ENCODE measurements at regions not wholly inside any gene's neighbourhood (a gene's known extent, or its start where the extent isn't known, plus 50 kb on each side); places are given as distances from the start of the nearest gene placed in this dataset.

GRCh38 chr12:14138495-14138894 is 157.1 kb upstream of the GRIN2B start:
- Histone ChIP-seq H3K4me1 (no peaks in the 10 kb centered on the region), H3K9me3 (peaks cover 0 to 1% (median 0%) of the 10 kb centered on the region in 8 donors), H3K27ac (no peak overlapping the region), H3K36me3 (no peaks in the 10 kb centered on the region), H3K27me3 (replicated peaks in 1 of 7) (no peaks in the 10 kb centered on the region), H3K4me3 (no peak overlapping the region)
- no peak for DNase-seq
- no peak for TF ChIP-seq POLR2A (IDR thresholded peaks at IDR 0.05)
- TF ChIP-seq, protein P1, sequence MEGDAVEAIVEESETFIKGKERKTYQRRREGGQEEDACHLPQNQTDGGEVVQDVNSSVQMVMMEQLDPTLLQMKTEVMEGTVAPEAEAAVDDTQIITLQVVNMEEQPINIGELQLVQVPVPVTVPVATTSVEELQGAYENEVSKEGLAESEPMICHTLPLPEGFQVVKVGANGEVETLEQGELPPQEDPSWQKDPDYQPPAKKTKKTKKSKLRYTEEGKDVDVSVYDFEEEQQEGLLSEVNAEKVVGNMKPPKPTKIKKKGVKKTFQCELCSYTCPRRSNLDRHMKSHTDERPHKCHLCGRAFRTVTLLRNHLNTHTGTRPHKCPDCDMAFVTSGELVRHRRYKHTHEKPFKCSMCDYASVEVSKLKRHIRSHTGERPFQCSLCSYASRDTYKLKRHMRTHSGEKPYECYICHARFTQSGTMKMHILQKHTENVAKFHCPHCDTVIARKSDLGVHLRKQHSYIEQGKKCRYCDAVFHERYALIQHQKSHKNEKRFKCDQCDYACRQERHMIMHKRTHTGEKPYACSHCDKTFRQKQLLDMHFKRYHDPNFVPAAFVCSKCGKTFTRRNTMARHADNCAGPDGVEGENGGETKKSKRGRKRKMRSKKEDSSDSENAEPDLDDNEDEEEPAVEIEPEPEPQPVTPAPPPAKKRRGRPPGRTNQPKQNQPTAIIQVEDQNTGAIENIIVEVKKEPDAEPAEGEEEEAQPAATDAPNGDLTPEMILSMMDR (IDR thresholded peaks at IDR 0.05 in 8 of 11, conservative IDR thresholded peaks at IDR 0.05 in 3 of 11) = peak in 4 of 11 experiments; percentile 15 to 34 (median 28)
- 60 to 68% (median 65%) methylated on average over 5 to 6 of the region's 6 CpGs for WGBS, 5 donors
- intact Hi-C loops (cut with DNase I; ENCODE audit: low total_unique reads) = no loop called here

- peaks cover 0 to 12% (median 0%) of the 10 kb centered on the region in 8 donors for H3K9me3 ChIP-seq
- H3K4me1 ChIP-seq = peaks cover 0 to 18% (median 3%) of the 10 kb centered on the region in 6 donors
- H3K27ac ChIP-seq = no peak overlapping the region
- no peak for DNase-seq
- intact Hi-C loops (cut with DNase I; ENCODE audit: low total_unique reads) = no loop called here
- H3K27me3 ChIP-seq (replicated peaks in 1 of 7) = no peaks in the 10 kb centered on the region
- no peaks in the 10 kb centered on the region for H3K36me3 ChIP-seq
- no peak overlapping the region for H3K4me3 ChIP-seq
- 50 to 66% (median 57%) methylated on average over 6 of the region's 6 CpGs for WGBS, 5 donors
- TF ChIP-seq POLR2A (IDR thresholded peaks at IDR 0.05) = no peak
- no peak for TF ChIP-seq POLR2AphosphoS5 (IDR thresholded peaks at IDR 0.05)
- TF ChIP-seq, protein P1 (IDR thresholded peaks at IDR 0.05 in 8 of 11, conservative IDR thresholded peaks at IDR 0.05 in 3 of 11) = no peak
Observed at GRCh38 chr12:14148489-14149270, 167.3 kb upstream of the GRIN2B start.

DNA sequence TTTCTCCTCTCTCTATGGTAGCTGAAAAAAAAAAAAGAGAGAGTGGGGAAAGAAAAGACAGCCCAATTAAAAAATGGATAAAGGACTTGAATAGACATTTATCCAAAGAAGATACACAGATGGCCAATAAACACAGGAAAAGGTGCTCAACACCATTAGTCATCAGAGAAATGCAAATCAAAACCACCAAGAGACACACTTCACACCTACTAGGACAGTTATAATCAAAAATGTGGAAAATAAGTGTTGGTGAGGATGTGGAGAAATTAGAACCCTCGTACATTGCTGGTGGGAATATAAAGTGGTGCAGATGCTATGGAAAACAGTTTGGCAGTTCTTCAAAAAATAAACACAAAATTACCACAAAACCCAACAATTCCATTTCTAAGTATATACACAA is 172.4 kb upstream of the GRIN2B start:
- no peak for TF ChIP-seq POLR2A (IDR thresholded peaks at IDR 0.05)
- TF ChIP-seq POLR2AphosphoS5 (IDR thresholded peaks at IDR 0.05) = no peak
- TF ChIP-seq, protein P1 (IDR thresholded peaks at IDR 0.05 in 8 of 11, conservative IDR thresholded peaks at IDR 0.05 in 3 of 11) = no peak
- 37 to 67% (median 59%) methylated on average over 1 of the region's 1 CpG for WGBS, 5 donors
- Histone ChIP-seq H3K9me3 (no peaks in the 10 kb centered on the region), H3K4me3 (no peak overlapping the region), H3K27ac (no peak overlapping the region), H3K27me3 (replicated peaks in 1 of 7) (no peaks in the 10 kb centered on the region), H3K4me1 (peaks cover 0 to 49% (median 10%) of the 10 kb centered on the region in 6 donors), H3K36me3 (no peaks in the 10 kb centered on the region)
- DNase-seq = no peak
- intact Hi-C loops (cut with DNase I; ENCODE audit: low total_unique reads) = no loop called here

DNA sequence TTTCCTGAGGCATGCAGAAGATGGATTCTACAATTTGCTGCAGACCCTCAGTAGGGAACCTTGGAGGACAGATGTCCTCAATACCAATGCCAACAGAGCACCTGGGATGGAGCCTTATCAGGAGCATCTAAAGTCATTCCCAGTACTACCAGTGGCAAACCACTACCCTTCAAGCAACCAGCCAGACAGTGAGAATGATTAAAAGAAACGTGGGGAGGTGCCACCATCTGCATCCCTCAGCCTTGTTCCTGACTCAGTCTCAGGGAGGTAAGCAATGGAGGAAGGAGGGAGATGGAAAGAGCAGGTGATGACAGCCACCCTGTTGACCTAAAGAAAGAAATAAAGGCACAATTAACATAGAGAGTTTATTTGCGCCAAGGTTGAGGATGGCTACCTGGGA is 175.2 kb upstream of the GRIN2B start:
- Histone ChIP-seq H3K36me3 (no peaks in the 10 kb centered on the region), H3K4me3 (no peak overlapping the region), H3K4me1 (peaks cover 0 to 46% (median 10%) of the 10 kb centered on the region in 6 donors), H3K27me3 (replicated peaks in 1 of 7) (no peaks in the 10 kb centered on the region), H3K9me3 (no peaks in the 10 kb centered on the region), H3K27ac (peak overlapping the region in 5 of 8 donors; percentile 14 to 77 (median 64))
- intact Hi-C loops (cut with DNase I; ENCODE audit: low total_unique reads) = no loop called here
- 46 to 70% (median 51%) methylated on average over 2 of the region's 2 CpGs for WGBS, 5 donors
- TF ChIP-seq, protein P1 (IDR thresholded peaks at IDR 0.05 in 8 of 11, conservative IDR thresholded peaks at IDR 0.05 in 3 of 11) = no peak
- TF ChIP-seq POLR2AphosphoS5 (IDR thresholded peaks at IDR 0.05) (no peak), POLR2A (IDR thresholded peaks at IDR 0.05) (no peak)
- no peak for DNase-seq

Data from spleen (tissue), 11 donors.